Endodermal cell (in vitro differentiated cells): ENCODE measurements at regions not wholly inside any gene's neighbourhood (a gene's known extent, or its start where the extent isn't known, plus 50 kb on each side); places are given as distances from the start of the nearest gene placed in this dataset.

Source experiments
- DNase-seq: peaks from one replicate; pipeline ENCODE4 v3.0.0-alpha.2; 2017
- H3K27ac ChIP-seq: 2 replicates; pipeline ENCODE4 v1.5.1; 2013; ENCODE audit warnings: mild to moderate bottlenecking, low read depth, low read length, moderate library complexity
- H3K27me3 ChIP-seq: 2 replicates; pipeline ENCODE4 v1.6.1; 2013; ENCODE audit warnings: mild to moderate bottlenecking, low read length, moderate library complexity; ENCODE audit not compliant: insufficient read depth, control insufficient read depth, poor library complexity, severe bottlenecking
- H3K36me3 ChIP-seq: 2 replicates; pipeline ENCODE4 v1.7.0; 2013; ENCODE audit warnings: mild to moderate bottlenecking, low read length, moderate library complexity; ENCODE audit not compliant: control insufficient read depth, insufficient read depth
- H3K4me1 ChIP-seq: one replicate; pipeline ENCODE4 v1.7.0; 2013; ENCODE audit warnings: low read length; ENCODE audit not compliant: control insufficient read depth, insufficient read depth
- H3K4me3 ChIP-seq: 2 replicates; pipeline ENCODE4 v1.5.1; 2013; ENCODE audit warnings: mild to moderate bottlenecking, low read length, moderate library complexity
- H3K9ac ChIP-seq: 2 replicates; pipeline ENCODE4 v1.6.1; 2013; ENCODE audit warnings: mild to moderate bottlenecking, low read length, moderate library complexity; ENCODE audit not compliant: poor library complexity, severe bottlenecking; ENCODE audit errors: extremely low read depth
- H3K9me3 ChIP-seq: 2 replicates; pipeline ENCODE4 v1.6.1; 2013; ENCODE audit warnings: mild to moderate bottlenecking, low read length, moderate library complexity; ENCODE audit not compliant: control insufficient read depth
- H3K27ac Mint-ChIP-seq: 2 replicates; pipeline ENCODE4 v1.8.0; 2020; ENCODE audit warnings: mixed read lengths
- H3K27me3 Mint-ChIP-seq: 2 replicates; pipeline ENCODE4 v1.8.0; 2021; ENCODE audit warnings: mild to moderate bottlenecking, mixed read lengths; ENCODE audit not compliant: insufficient read depth
- H3K36me3 Mint-ChIP-seq: 2 replicates; pipeline ENCODE4 v1.8.0; 2020; ENCODE audit warnings: low read depth, mixed read lengths
- H3K4me1 Mint-ChIP-seq: 2 replicates; pipeline ENCODE4 v1.8.0; 2020; ENCODE audit warnings: mixed read lengths
- H3K4me3 Mint-ChIP-seq: 2 replicates; pipeline ENCODE4 v1.8.0; 2020; ENCODE audit warnings: mild to moderate bottlenecking, moderate library complexity, mixed read lengths
- H3K9me3 Mint-ChIP-seq: 2 replicates; pipeline ENCODE4 v1.8.0; 2020; ENCODE audit warnings: mild to moderate bottlenecking, mixed read lengths
- CTCF ChIP-seq: fragments of 200-600 bp; sonication (generic); conservative IDR thresholded peaks from 2 replicates; pipeline ENCODE4 v1.5.0; 2021; ENCODE audit warnings: antibody characterized with exemption, mild to moderate bottlenecking
- WGBS, 2 experiments: methylation state at CpG; one replicate each; pipeline versions ENCODE4 v1.1.5 to v1.1.7; 2013; ENCODE audit warnings: missing lambda C conversion rate in 2 of 2, mixed read lengths in 1 of 2; ENCODE audit not compliant: insufficient coverage in 1 of 2, insufficient read length in 1 of 2; 5-methylcytosine and 5-hydroxymethylcytosine counted together

GRCh38 chr13:34164582-34164981 lies 346.6 kb downstream of the RFC3 start:
- TF ChIP-seq CTCF = no peak
- 82 to 85% methylated on average over 5 to 6 of the region's 6 CpGs for WGBS, 2 experiments
- Histone ChIP-seq H3K36me3 (no peaks in the 10 kb centered on the region), H3K4me3 (no peak overlapping the region), H3K27me3 (no peaks in the 10 kb centered on the region), H3K9ac (no peak overlapping the region), H3K27ac (no peak overlapping the region), H3K4me1 (peaks cover 8% of the 10 kb centered on the region), H3K9me3 (no peaks in the 10 kb centered on the region)
- no peaks in the 10 kb centered on the region for H3K36me3 Mint-ChIP-seq
- H3K27me3 Mint-ChIP-seq = no peaks in the 10 kb centered on the region
- H3K4me1 Mint-ChIP-seq = peaks cover 37% of the 10 kb centered on the region
- no peak overlapping the region for H3K27ac Mint-ChIP-seq
- DNase-seq = no peak
- H3K9me3 Mint-ChIP-seq = no peaks in the 10 kb centered on the region
- no peak overlapping the region for H3K4me3 Mint-ChIP-seq

GRCh38 chr13:34165158-34165557 lies 347.2 kb downstream of the RFC3 start:
- no peak overlapping the region for H3K4me3 ChIP-seq
- Mint-ChIP-seq H3K9me3 (no peaks in the 10 kb centered on the region), H3K27ac (no peak overlapping the region)

GRCh38 chr13:34166406-34166805 lies 348.5 kb downstream of the RFC3 start:
- H3K4me1 ChIP-seq = no peaks in the 10 kb centered on the region
- Mint-ChIP-seq H3K9me3 (no peaks in the 10 kb centered on the region), H3K4me3 (no peak overlapping the region), H3K27ac (no peak overlapping the region), H3K36me3 (no peaks in the 10 kb centered on the region), H3K27me3 (no peaks in the 10 kb centered on the region), H3K4me1 (peaks cover 20% of the 10 kb centered on the region)
- H3K9ac ChIP-seq = no peak overlapping the region
- H3K27ac ChIP-seq = no peak overlapping the region
- WGBS, 2 experiments = 90 to 97% methylated on average over 2 of the region's 2 CpGs
- no peak overlapping the region for H3K4me3 ChIP-seq
- H3K27me3 ChIP-seq = no peaks in the 10 kb centered on the region
- no peaks in the 10 kb centered on the region for H3K9me3 ChIP-seq
- no peak for TF ChIP-seq CTCF
- no peaks in the 10 kb centered on the region for H3K36me3 ChIP-seq
- DNase-seq = no peak

More at GRCh38 chr13:34165158-34165557, 347.2 kb downstream of the RFC3 start:
- Histone ChIP-seq H3K9me3 (no peaks in the 10 kb centered on the region), H3K4me1 (peaks cover 8% of the 10 kb centered on the region), H3K36me3 (no peaks in the 10 kb centered on the region), H3K27me3 (no peaks in the 10 kb centered on the region), H3K9ac (no peak overlapping the region), H3K27ac (no peak overlapping the region)
- no peak for TF ChIP-seq CTCF
- no peaks in the 10 kb centered on the region for H3K27me3 Mint-ChIP-seq
- no peak overlapping the region for H3K4me3 Mint-ChIP-seq
- 98% methylated on average over 7 of the region's 7 CpGs for WGBS, 2 experiments
- DNase-seq = no peak
- H3K4me1 Mint-ChIP-seq = peaks cover 31% of the 10 kb centered on the region
- no peaks in the 10 kb centered on the region for H3K36me3 Mint-ChIP-seq
